ENCODE measurements at regions not wholly inside any gene's neighbourhood (a gene's known extent, or its start where the extent isn't known, plus 50 kb on each side); places are given as distances from the start of the nearest gene placed in this dataset.

- H3K27me3 ChIP-seq (ENCODE audit: control insufficient read depth, insufficient read depth, low read length): no peaks in the 10 kb centered on the region
- H3K4me3 ChIP-seq (ENCODE audit: low read depth, low read length): no peak overlapping the region
- H3K36me3 ChIP-seq (ENCODE audit: control insufficient read depth, insufficient read depth, low read length): no peaks in the 10 kb centered on the region
- no peak for TF ChIP-seq CTCF (IDR thresholded peaks at IDR 0.05; ENCODE audit: insufficient read depth, low read length, poor library complexity, severe bottlenecking)
- no peak for DNase-seq (ENCODE audit: low read depth)
These were observed 185.3 kb upstream of the GDF10 start for GRCh38 chr10:47114680-47115186.

GRCh38 chr10:47115322-47115721 lies 184.7 kb upstream of the GDF10 start:
- DNase-seq (ENCODE audit: low read depth): no peak
- Histone ChIP-seq H3K36me3 (ENCODE audit: control insufficient read depth, insufficient read depth, low read length) (no peaks in the 10 kb centered on the region), H3K27me3 (ENCODE audit: control insufficient read depth, insufficient read depth, low read length) (no peaks in the 10 kb centered on the region), H3K4me3 (ENCODE audit: low read depth, low read length) (no peak overlapping the region)
- TF ChIP-seq CTCF (IDR thresholded peaks at IDR 0.05; ENCODE audit: insufficient read depth, low read length, poor library complexity, severe bottlenecking): no peak

- H3K4me3 ChIP-seq (ENCODE audit: low read depth, low read length): no peak overlapping the region
- no peaks in the 10 kb centered on the region for H3K27me3 ChIP-seq (ENCODE audit: control insufficient read depth, insufficient read depth, low read length)
- H3K36me3 ChIP-seq (ENCODE audit: control insufficient read depth, insufficient read depth, low read length): no peaks in the 10 kb centered on the region
- no peak for TF ChIP-seq CTCF (IDR thresholded peaks at IDR 0.05; ENCODE audit: insufficient read depth, low read length, poor library complexity, severe bottlenecking)
- no peak for DNase-seq (ENCODE audit: low read depth)
These were observed 183.6 kb upstream of the GDF10 start for GRCh38 chr10:47116445-47116844.

GRCh38 chr10:47118326-47118725 lies 181.7 kb upstream of the GDF10 start:
- DNase-seq (ENCODE audit: low read depth): no peak
- H3K36me3 ChIP-seq (ENCODE audit: control insufficient read depth, insufficient read depth, low read length): no peaks in the 10 kb centered on the region
- TF ChIP-seq CTCF (IDR thresholded peaks at IDR 0.05; ENCODE audit: insufficient read depth, low read length, poor library complexity, severe bottlenecking): no peak
- H3K4me3 ChIP-seq (ENCODE audit: low read depth, low read length): no peak overlapping the region
- H3K27me3 ChIP-seq (ENCODE audit: control insufficient read depth, insufficient read depth, low read length): no peaks in the 10 kb centered on the region

GRCh38 chr10:47121336-47121735 lies 178.7 kb upstream of the GDF10 start:
- H3K36me3 ChIP-seq (ENCODE audit: control insufficient read depth, insufficient read depth, low read length): no peaks in the 10 kb centered on the region
- no peak overlapping the region for H3K4me3 ChIP-seq (ENCODE audit: low read depth, low read length)

More at GRCh38 chr10:47121336-47121735, 178.7 kb upstream of the GDF10 start:
- DNase-seq (ENCODE audit: low read depth): no peak
- no peak for TF ChIP-seq CTCF (IDR thresholded peaks at IDR 0.05; ENCODE audit: insufficient read depth, low read length, poor library complexity, severe bottlenecking)
- H3K27me3 ChIP-seq (ENCODE audit: control insufficient read depth, insufficient read depth, low read length): peaks cover 2% of the 10 kb centered on the region

Measured in kidney epithelial cell (primary cell).